Mesenchymal stem cell (in vitro differentiated cells and primary cell): ENCODE measurements at regions not wholly inside any gene's neighbourhood (a gene's known extent, or its start where the extent isn't known, plus 50 kb on each side); places are given as distances from the start of the nearest gene placed in this dataset.

Experiments used
- DNase-seq: peaks from one replicate; pipeline ENCODE4 v3.0.0-alpha.2; 2013
- H2AFZ ChIP-seq: one replicate; pipeline ENCODE4 v1.6.1; 2013; ENCODE audit warnings: low read depth, mild to moderate bottlenecking, control low read depth, inconsistent platforms, low read length, moderate library complexity
- H2AK5ac ChIP-seq: 2 replicates; pipeline ENCODE4 v1.6.1; 2013; ENCODE audit warnings: low read length, moderate library complexity, mild to moderate bottlenecking, inconsistent platforms; ENCODE audit not compliant: severe bottlenecking
- H2BK120ac ChIP-seq: one replicate; pipeline ENCODE4 v1.6.1; 2013; ENCODE audit warnings: low read depth, mild to moderate bottlenecking, inconsistent platforms, low read length, moderate library complexity
- H2BK12ac ChIP-seq, 2 experiments: one replicate each; pipeline ENCODE4 v1.6.1; 2013; ENCODE audit warnings: inconsistent platforms in 2 of 2, low read length in 2 of 2, mild to moderate bottlenecking in 2 of 2, moderate library complexity in 2 of 2, control low read depth in 1 of 2
- H2BK15ac ChIP-seq: one replicate; pipeline ENCODE4 v1.6.1; 2013; ENCODE audit warnings: mild to moderate bottlenecking, low read depth, inconsistent platforms; ENCODE audit not compliant: poor library complexity, severe bottlenecking
- H2BK5ac ChIP-seq: 2 replicates; pipeline ENCODE4 v1.6.1; 2013; ENCODE audit warnings: low read depth, mild to moderate bottlenecking, low read length, control low read depth, inconsistent platforms; ENCODE audit not compliant: poor library complexity, severe bottlenecking
- H3K14ac ChIP-seq, 2 experiments: one replicate each; pipeline ENCODE4 v1.6.1; 2013; ENCODE audit warnings: inconsistent platforms in 2 of 2, low read length in 2 of 2, control low read depth in 1 of 2, mild to moderate bottlenecking in 1 of 2, moderate library complexity in 1 of 2
- H3K18ac ChIP-seq, 2 experiments: one replicate each; pipeline ENCODE4 v1.6.1; 2013; ENCODE audit warnings: inconsistent platforms in 2 of 2, low read length in 2 of 2, control low read depth in 1 of 2, low read depth in 1 of 2, mild to moderate bottlenecking in 1 of 2
- H3K23ac ChIP-seq, 2 experiments: one replicate each; pipeline ENCODE4 v1.6.1; 2013; ENCODE audit warnings: inconsistent platforms in 2 of 2, low read length in 2 of 2, mild to moderate bottlenecking in 2 of 2, moderate library complexity in 2 of 2, control low read depth in 1 of 2
- H3K27ac ChIP-seq: 2 replicates; pipeline ENCODE4 v1.5.1; 2013; ENCODE audit warnings: mild to moderate bottlenecking, moderate library complexity, low read length, control low read depth, inconsistent platforms; ENCODE audit not compliant: poor library complexity, severe bottlenecking
- H3K27me3 ChIP-seq, 2 experiments: 2 replicates each; pipeline versions ENCODE4 v1.6.1 to v1.7.0; 2013; ENCODE audit warnings: low read length in 2 of 2, mild to moderate bottlenecking in 2 of 2, moderate library complexity in 2 of 2, control low read depth in 1 of 2, inconsistent platforms in 1 of 2; ENCODE audit not compliant: control insufficient read depth in 1 of 2, insufficient read depth in 1 of 2
- H3K36me3 ChIP-seq, 2 experiments: 2 replicates each; pipeline versions ENCODE4 v1.6.1 to v1.7.0; 2013; ENCODE audit warnings: low read length in 2 of 2, control low read depth in 1 of 2, inconsistent platforms in 1 of 2, low read depth in 1 of 2, mild to moderate bottlenecking in 1 of 2; ENCODE audit not compliant: insufficient read depth in 2 of 2, control insufficient read depth in 1 of 2
- H3K4ac ChIP-seq, 2 experiments: one replicate each; pipeline ENCODE4 v1.6.1; 2013; ENCODE audit warnings: inconsistent platforms in 2 of 2, low read length in 2 of 2, mild to moderate bottlenecking in 2 of 2, moderate library complexity in 2 of 2, control low read depth in 1 of 2, low read depth in 1 of 2
- H3K4me1 ChIP-seq: 2 replicates; pipeline ENCODE4 v1.6.1; 2013; ENCODE audit warnings: low read depth, low read length, control low read depth; ENCODE audit not compliant: control insufficient read depth, insufficient read depth
- H3K4me2 ChIP-seq: 2 replicates; pipeline ENCODE4 v1.6.1; 2013; ENCODE audit warnings: low read length, mild to moderate bottlenecking, inconsistent platforms; ENCODE audit not compliant: poor library complexity, severe bottlenecking
- H3K4me3 ChIP-seq, 2 experiments: 2 replicates each; pipeline versions ENCODE4 v1.5.1 to v1.7.0; 2013; ENCODE audit warnings: low read length in 2 of 2, mild to moderate bottlenecking in 2 of 2, control low read depth in 1 of 2, low read depth in 1 of 2; ENCODE audit not compliant: insufficient read depth in 1 of 2
- H3K79me1 ChIP-seq: replicated peaks from 2 replicates; pipeline ENCODE4 v1.6.1; 2013; ENCODE audit warnings: mild to moderate bottlenecking, control low read depth, low read length, inconsistent platforms; ENCODE audit not compliant: poor library complexity, severe bottlenecking
- H3K9ac ChIP-seq: 2 replicates; pipeline ENCODE4 v1.7.0; 2013; ENCODE audit warnings: mild to moderate bottlenecking, low read length, moderate library complexity
- H3K9me3 ChIP-seq: 2 replicates; pipeline ENCODE4 v1.7.0; 2013; ENCODE audit warnings: mild to moderate bottlenecking, low read length; ENCODE audit not compliant: control insufficient read depth
- H4K8ac ChIP-seq: one replicate; pipeline ENCODE4 v1.6.1; 2013; ENCODE audit warnings: inconsistent platforms, mild to moderate bottlenecking, low read length, moderate library complexity
- H4K91ac ChIP-seq: one replicate; pipeline ENCODE4 v1.6.1; 2013; ENCODE audit warnings: mild to moderate bottlenecking, low read length, inconsistent platforms
- WGBS: methylation state at CpG from one replicate; pipeline ENCODE4 v1.1.7; 2013; ENCODE audit warnings: mixed read lengths; 5-methylcytosine and 5-hydroxymethylcytosine counted together

GRCh38 chr11:45725776-45726492, 60.5 kb upstream of the CHST1 start:
- H3K36me3 ChIP-seq = no peaks in the 10 kb centered on the region
- 86% methylated on average over 5 of the region's 6 CpGs for WGBS
- no peak overlapping the region for H3K4ac ChIP-seq
- no peaks in the 10 kb centered on the region for H3K9me3 ChIP-seq
- peaks cover 56 to 58% of the 10 kb centered on the region in 2 experiments for H3K27me3 ChIP-seq
- no peak overlapping the region for H3K9ac ChIP-seq
- no peaks in the 10 kb centered on the region for H3K4me1 ChIP-seq
- no peak for DNase-seq
- H4K8ac ChIP-seq = no peak overlapping the region
- no peak overlapping the region for H3K4me3 ChIP-seq
- no peak overlapping the region for H2BK5ac ChIP-seq
- no peak overlapping the region for H2BK120ac ChIP-seq
- no peak overlapping the region for H2AK5ac ChIP-seq
- no peak overlapping the region for H2BK12ac ChIP-seq
- H3K4me2 ChIP-seq = no peak overlapping the region
- no peak overlapping the region for H3K23ac ChIP-seq
- no peak overlapping the region for H2BK15ac ChIP-seq
- no peak overlapping the region for H3K27ac ChIP-seq
- no peak overlapping the region for H3K18ac ChIP-seq
- no peak overlapping the region for H2AFZ ChIP-seq
- no peak overlapping the region for H4K91ac ChIP-seq
- H3K14ac ChIP-seq = no peak overlapping the region
- no peaks in the 10 kb centered on the region for H3K79me1 ChIP-seq

GRCh38 chr11:45725121-45725520, 59.7 kb upstream of the CHST1 start:
- H4K8ac ChIP-seq = no peak overlapping the region
- no peak overlapping the region for H4K91ac ChIP-seq
- no peak overlapping the region for H3K18ac ChIP-seq
- no peaks in the 10 kb centered on the region for H3K36me3 ChIP-seq
- H3K14ac ChIP-seq = no peak overlapping the region
- H2AK5ac ChIP-seq = no peak overlapping the region
- no peaks in the 10 kb centered on the region for H3K9me3 ChIP-seq
- H3K27ac ChIP-seq = no peak overlapping the region
- no peak overlapping the region for H2BK12ac ChIP-seq
- H2BK15ac ChIP-seq = no peak overlapping the region
- no peak for DNase-seq
- no peak overlapping the region for H3K9ac ChIP-seq
- peaks cover 60 to 63% of the 10 kb centered on the region in 2 experiments for H3K27me3 ChIP-seq
- H3K4me2 ChIP-seq = no peak overlapping the region
- H2BK5ac ChIP-seq = no peak overlapping the region
- no peak overlapping the region for H3K23ac ChIP-seq
- no peak overlapping the region for H3K4ac ChIP-seq
- H2AFZ ChIP-seq = no peak overlapping the region
- no peak overlapping the region for H3K4me3 ChIP-seq
- no peaks in the 10 kb centered on the region for H3K4me1 ChIP-seq
- H3K79me1 ChIP-seq = no peaks in the 10 kb centered on the region
- H2BK120ac ChIP-seq = no peak overlapping the region
- 80% methylated on average over 3 of the region's 3 CpGs for WGBS

- Histone ChIP-seq H3K36me3 (no peaks in the 10 kb centered on the region), H3K4me2 (no peak overlapping the region), H2AFZ (no peak overlapping the region)
Observed at GRCh38 chr11:45724153-45724552, 58.7 kb upstream of the CHST1 start.

GRCh38 chr11:45723397-45723796, 58.0 kb upstream of the CHST1 start:
- H3K9me3 ChIP-seq = peaks cover 2% of the 10 kb centered on the region
- H2BK12ac ChIP-seq = no peak overlapping the region
- H3K79me1 ChIP-seq = no peaks in the 10 kb centered on the region
- no peak overlapping the region for H3K18ac ChIP-seq
- no peak overlapping the region for H2AFZ ChIP-seq
- H3K27ac ChIP-seq = no peak overlapping the region
- DNase-seq = no peak
- no peak overlapping the region for H3K4me2 ChIP-seq
- no peak overlapping the region for H2BK120ac ChIP-seq
- H3K27me3 ChIP-seq = peaks cover 69 to 72% of the 10 kb centered on the region in 2 experiments
- no peak overlapping the region for H4K91ac ChIP-seq
- no peaks in the 10 kb centered on the region for H3K4me1 ChIP-seq
- H3K4me3 ChIP-seq = no peak overlapping the region
- H2BK15ac ChIP-seq = no peak overlapping the region
- no peak overlapping the region for H3K23ac ChIP-seq
- WGBS = 64% methylated on average over 7 of the region's 7 CpGs
- H3K14ac ChIP-seq = no peak overlapping the region
- no peak overlapping the region for H3K4ac ChIP-seq
- H3K36me3 ChIP-seq = no peaks in the 10 kb centered on the region
- no peak overlapping the region for H3K9ac ChIP-seq
- no peak overlapping the region for H2BK5ac ChIP-seq
- H4K8ac ChIP-seq = no peak overlapping the region
- H2AK5ac ChIP-seq = no peak overlapping the region

More at GRCh38 chr11:45724153-45724552, 58.7 kb upstream of the CHST1 start:
- Histone ChIP-seq H3K27me3 (peaks cover 64 to 66% of the 10 kb centered on the region in 2 experiments), H3K23ac (no peak overlapping the region), H4K91ac (no peak overlapping the region), H3K4me3 (no peak overlapping the region), H3K79me1 (no peaks in the 10 kb centered on the region), H3K4me1 (no peaks in the 10 kb centered on the region), H3K4ac (no peak overlapping the region), H2BK15ac (no peak overlapping the region), H3K9me3 (no peaks in the 10 kb centered on the region), H3K9ac (no peak overlapping the region), H2BK120ac (no peak overlapping the region), H2AK5ac (no peak overlapping the region), H3K14ac (no peak overlapping the region), H3K18ac (no peak overlapping the region), H2BK12ac (no peak overlapping the region), H4K8ac (no peak overlapping the region), H3K27ac (no peak overlapping the region), H2BK5ac (no peak overlapping the region)
- WGBS = 73% methylated on average over 3 of the region's 3 CpGs
- DNase-seq = no peak
